Vagina (tissue), 2 donors: ENCODE measurements at regions not wholly inside any gene's neighbourhood (a gene's known extent, or its start where the extent isn't known, plus 50 kb on each side); places are given as distances from the start of the nearest gene placed in this dataset.

ENCODE experiments used
- CTCF ChIP-seq, 3 experiments: fragments of 450-650 bp in 2 of 3; fragments of 200-600 bp in 1 of 3; sonication (generic) in 1 of 3; IDR thresholded peaks; one replicate each; pipeline ENCODE4 v1.5.1; 2017 to 2019; ENCODE audit warnings: antibody characterized with exemption in 3 of 3, mild to moderate bottlenecking in 2 of 3, moderate library complexity in 2 of 3
- POLR2A ChIP-seq, 2 donors: fragments of 450-650 bp; IDR thresholded peaks; one replicate each; pipeline ENCODE4 v1.6.1; 2017; ENCODE audit warnings: antibody characterized with exemption in 2 of 2, mild to moderate bottlenecking in 2 of 2, moderate library complexity in 2 of 2

GRCh38 chr1:219523411-219523810 is 89.5 kb downstream of the ZC3H11B start:
- TF ChIP-seq CTCF (IDR thresholded peaks at IDR 0.05): no peak
- no peak for TF ChIP-seq POLR2A (IDR thresholded peaks at IDR 0.05)
